WERI-Rb-1 (cell line): ENCODE measurements at regions not wholly inside any gene's neighbourhood (a gene's known extent, or its start where the extent isn't known, plus 50 kb on each side); places are given as distances from the start of the nearest gene placed in this dataset.

Source experiments
- DNase-seq: peaks from one replicate; pipeline ENCODE4 v3.0.0-alpha.2; 2020
- H3K27ac ChIP-seq: fragments of 250-450 bp; sonication (Bioruptor Pico); 2 replicates; pipeline ENCODE4 v1.5.1; 2020; ENCODE audit warnings: mild to moderate bottlenecking, moderate library complexity
- H3K27me3 ChIP-seq: fragments of 250-450 bp; sonication (Bioruptor Pico); 2 replicates; pipeline ENCODE4 v1.5.1; 2021; ENCODE audit warnings: mild to moderate bottlenecking, low read depth, moderate library complexity; ENCODE audit not compliant: insufficient read depth, severe bottlenecking
- H3K36me3 ChIP-seq: fragments of 250-450 bp; sonication (Bioruptor Pico); 2 replicates; pipeline ENCODE4 v1.5.1; 2020; ENCODE audit warnings: mild to moderate bottlenecking, moderate library complexity
- H3K4me3 ChIP-seq: 2 replicates; pipeline ENCODE4 v1.5.1; 2011; ENCODE audit warnings: low read depth, mild to moderate bottlenecking, control low read depth, low read length
- H3K9me3 ChIP-seq: fragments of 250-450 bp; sonication (Bioruptor Pico); 2 replicates; pipeline ENCODE4 v1.5.1; 2021; ENCODE audit warnings: mild to moderate bottlenecking, moderate library complexity; ENCODE audit not compliant: severe bottlenecking
- TF ChIP-seq, protein P1 (sequence below): IDR thresholded peaks from 2 replicates; pipeline ENCODE4 v1.5.1; 2011; ENCODE audit warnings: low read depth, mild to moderate bottlenecking, control low read depth, inconsistent platforms, low read length

GRCh38 chr10:107741971-107742370 is 577.5 kb upstream of the SORCS1 start:
- H3K36me3 ChIP-seq, result no peaks in the 10 kb centered on the region
- no peaks in the 10 kb centered on the region for H3K27me3 ChIP-seq
- no peak for DNase-seq
- H3K27ac ChIP-seq, result no peak overlapping the region
- H3K4me3 ChIP-seq, result no peak overlapping the region
- no peaks in the 10 kb centered on the region for H3K9me3 ChIP-seq
- TF ChIP-seq, protein P1, sequence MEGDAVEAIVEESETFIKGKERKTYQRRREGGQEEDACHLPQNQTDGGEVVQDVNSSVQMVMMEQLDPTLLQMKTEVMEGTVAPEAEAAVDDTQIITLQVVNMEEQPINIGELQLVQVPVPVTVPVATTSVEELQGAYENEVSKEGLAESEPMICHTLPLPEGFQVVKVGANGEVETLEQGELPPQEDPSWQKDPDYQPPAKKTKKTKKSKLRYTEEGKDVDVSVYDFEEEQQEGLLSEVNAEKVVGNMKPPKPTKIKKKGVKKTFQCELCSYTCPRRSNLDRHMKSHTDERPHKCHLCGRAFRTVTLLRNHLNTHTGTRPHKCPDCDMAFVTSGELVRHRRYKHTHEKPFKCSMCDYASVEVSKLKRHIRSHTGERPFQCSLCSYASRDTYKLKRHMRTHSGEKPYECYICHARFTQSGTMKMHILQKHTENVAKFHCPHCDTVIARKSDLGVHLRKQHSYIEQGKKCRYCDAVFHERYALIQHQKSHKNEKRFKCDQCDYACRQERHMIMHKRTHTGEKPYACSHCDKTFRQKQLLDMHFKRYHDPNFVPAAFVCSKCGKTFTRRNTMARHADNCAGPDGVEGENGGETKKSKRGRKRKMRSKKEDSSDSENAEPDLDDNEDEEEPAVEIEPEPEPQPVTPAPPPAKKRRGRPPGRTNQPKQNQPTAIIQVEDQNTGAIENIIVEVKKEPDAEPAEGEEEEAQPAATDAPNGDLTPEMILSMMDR, result no peak

- TF ChIP-seq, protein P1, result no peak
- no peak overlapping the region for H3K27ac ChIP-seq
Measured at GRCh38 chr10:107740962-107741690, 576.6 kb upstream of the SORCS1 start.

DNA sequence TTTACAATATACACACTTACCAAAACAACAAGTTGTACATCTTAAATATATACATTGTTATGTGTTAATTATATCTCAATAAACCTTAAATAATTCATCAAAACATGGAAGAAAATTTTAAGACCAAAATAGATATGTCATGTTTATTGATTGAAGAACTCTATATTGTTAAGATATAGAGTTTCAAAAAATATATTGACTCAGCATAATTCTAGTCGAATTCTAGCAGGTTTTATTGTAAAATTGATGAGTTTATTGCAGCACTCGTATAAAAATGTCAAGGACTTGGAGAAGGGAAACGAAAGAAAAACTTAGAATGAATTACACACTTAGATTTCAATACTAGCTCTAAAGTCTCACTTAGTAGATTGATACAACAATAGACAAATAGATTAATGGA is 575.4 kb upstream of the SORCS1 start:
- no peaks in the 10 kb centered on the region for H3K27me3 ChIP-seq
- TF ChIP-seq, protein P1, result no peak
- no peaks in the 10 kb centered on the region for H3K36me3 ChIP-seq
- H3K9me3 ChIP-seq, result no peaks in the 10 kb centered on the region
- no peak overlapping the region for H3K27ac ChIP-seq
- DNase-seq, result no peak
- no peak overlapping the region for H3K4me3 ChIP-seq

More at GRCh38 chr10:107740962-107741690, 576.6 kb upstream of the SORCS1 start:
- no peaks in the 10 kb centered on the region for H3K9me3 ChIP-seq
- H3K4me3 ChIP-seq, result no peak overlapping the region
- no peak for DNase-seq
- H3K27me3 ChIP-seq, result no peaks in the 10 kb centered on the region
- H3K36me3 ChIP-seq, result no peaks in the 10 kb centered on the region

- DNase-seq, result no peak
- H3K9me3 ChIP-seq, result no peaks in the 10 kb centered on the region
- H3K36me3 ChIP-seq, result no peaks in the 10 kb centered on the region
- H3K27me3 ChIP-seq, result no peaks in the 10 kb centered on the region
- H3K4me3 ChIP-seq, result no peak overlapping the region
- TF ChIP-seq, protein P1, result no peak
- H3K27ac ChIP-seq, result no peak overlapping the region
Measured at GRCh38 chr10:107733328-107734130, 569.0 kb upstream of the SORCS1 start.

- TF ChIP-seq, protein P1, result no peak
- no peaks in the 10 kb centered on the region for H3K36me3 ChIP-seq
- no peaks in the 10 kb centered on the region for H3K9me3 ChIP-seq
- DNase-seq, result no peak
- H3K27me3 ChIP-seq, result no peaks in the 10 kb centered on the region
- no peak overlapping the region for H3K27ac ChIP-seq
- H3K4me3 ChIP-seq, result no peak overlapping the region
Measured at GRCh38 chr10:107732045-107732444, 567.5 kb upstream of the SORCS1 start.
